GM19455 (cell line): ENCODE measurements at regions not wholly inside any gene's neighbourhood (a gene's known extent, or its start where the extent isn't known, plus 50 kb on each side); places are given as distances from the start of the nearest gene placed in this dataset.
"Not testable (repeated sequence)": the region's sequence is repeated elsewhere in the genome, so short reads cannot be mapped to it uniquely, and the experiment has no call there.

ENCODE experiments used
- ATAC-seq: cut with Tn5 transposase; IDR thresholded peaks from one replicate; pipeline ENCODE4 v1.9.1; 2021; ENCODE audit not compliant: unreplicated experiment

DNA sequence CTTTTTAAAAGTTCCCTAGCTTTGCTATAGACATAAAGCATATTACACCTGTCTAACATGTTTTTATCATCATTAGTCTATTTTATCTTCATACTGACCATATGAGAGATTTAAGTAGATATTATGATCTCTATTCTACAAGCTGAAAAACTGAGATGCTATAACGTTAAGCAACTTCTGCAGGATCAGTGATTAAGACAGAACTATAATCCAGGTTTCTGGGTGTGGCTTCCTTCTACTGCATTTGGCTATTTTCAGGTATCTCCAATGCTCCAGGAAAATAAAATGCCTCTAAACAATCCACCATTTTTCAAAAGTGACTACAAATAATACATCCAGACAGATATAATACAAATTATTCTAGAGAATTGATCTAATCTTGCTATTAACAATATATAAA lies 53.4 kb downstream of the RGS2 start:
- ATAC-seq = no peak

DNA sequence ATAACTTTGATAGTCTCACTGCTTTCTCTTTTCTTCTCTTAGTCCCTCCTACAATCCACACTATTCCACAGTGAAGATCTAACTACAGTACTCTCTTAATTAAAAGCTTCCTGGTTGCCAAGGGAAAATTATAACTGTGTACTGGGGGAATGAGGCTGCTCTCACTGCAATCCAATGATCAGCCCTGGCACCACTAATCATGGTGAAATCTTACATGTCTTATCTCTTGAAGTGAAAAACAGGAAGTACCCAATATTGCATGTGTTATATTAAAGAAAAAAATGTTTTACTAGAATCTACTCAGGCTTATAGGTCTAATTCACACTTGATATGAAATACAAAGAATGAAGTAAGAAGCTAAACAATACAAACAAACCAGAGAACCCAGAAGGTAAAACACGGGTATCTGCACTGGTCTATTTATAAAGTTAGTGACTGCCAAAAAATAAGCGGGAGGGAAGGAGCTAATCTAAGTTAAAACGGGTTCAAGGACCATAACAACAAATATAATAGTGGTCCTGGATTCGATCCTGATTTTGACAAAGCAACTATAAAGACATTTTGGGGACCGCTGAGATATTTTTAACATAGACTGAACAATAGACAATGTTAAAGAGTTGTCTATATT lies 57.5 kb downstream of the RGS2 start:
- ATAC-seq = no peak

DNA sequence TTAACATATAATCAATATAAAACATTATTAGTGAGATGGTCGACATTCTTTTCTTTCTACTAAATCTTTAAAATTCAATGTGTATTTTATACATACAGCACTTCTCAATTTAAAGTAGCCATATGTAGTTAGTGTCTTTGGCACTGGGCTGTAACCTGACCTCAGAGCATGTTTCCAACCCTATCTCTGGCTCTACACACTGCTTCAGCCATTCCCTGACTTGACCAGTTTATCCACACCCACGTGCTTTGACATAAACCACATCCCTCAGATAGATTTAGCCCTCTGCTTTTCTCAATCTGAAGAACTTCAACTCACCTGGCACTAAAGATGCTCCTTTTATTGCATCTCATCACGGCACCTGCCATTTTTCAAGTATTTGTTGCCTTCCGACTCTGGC lies 58.3 kb downstream of the RGS2 start:
- ATAC-seq = no peak

DNA sequence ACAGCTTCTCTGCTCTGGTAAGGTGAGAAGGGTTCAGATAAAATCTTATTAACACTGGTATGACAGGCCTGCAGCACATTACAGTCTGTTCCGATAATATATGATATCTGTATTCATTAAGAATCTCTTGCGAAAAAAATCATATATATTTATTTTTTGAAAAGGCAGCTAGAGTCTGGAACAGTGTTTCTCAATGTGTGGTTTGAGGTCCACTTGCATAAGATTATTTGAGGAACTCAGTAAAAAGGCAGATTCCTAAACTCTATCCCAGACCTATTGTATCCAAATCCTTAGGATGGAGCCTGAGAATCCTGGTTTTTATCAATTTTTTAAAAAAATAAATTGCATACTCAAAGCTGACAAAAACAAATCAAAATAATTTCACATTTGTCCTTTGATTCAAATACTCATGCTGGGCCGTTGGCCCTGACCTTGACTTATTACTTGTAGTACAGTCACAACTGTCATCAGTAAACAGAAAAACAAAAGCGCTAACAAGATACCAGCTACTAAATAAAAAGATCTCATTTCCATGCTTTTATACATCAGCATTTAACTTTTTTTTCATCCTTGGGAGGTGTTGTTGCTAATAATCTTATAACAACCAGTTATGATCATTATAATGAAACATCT lies 60.6 kb downstream of the RGS2 start:
- ATAC-seq = no peak

DNA sequence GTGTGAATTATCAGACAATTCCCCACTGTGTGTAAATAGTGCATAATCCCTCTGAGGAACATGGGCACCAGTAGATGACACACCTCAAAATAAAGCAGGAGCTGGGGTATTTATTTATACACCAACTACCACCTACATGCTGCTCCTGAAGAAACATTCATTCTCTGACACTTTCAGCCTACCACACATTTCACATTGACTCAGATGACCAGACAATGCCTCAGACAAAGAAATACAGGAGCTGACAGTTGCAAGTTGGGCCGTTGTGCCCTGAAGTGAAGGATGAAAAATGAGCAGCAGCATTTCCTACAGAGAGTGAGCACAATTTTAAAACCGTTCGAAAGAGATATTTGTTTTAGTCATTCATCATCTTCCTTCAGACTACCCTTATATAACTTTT lies 63.2 kb downstream of the RGS2 start:
- no peak for ATAC-seq

DNA sequence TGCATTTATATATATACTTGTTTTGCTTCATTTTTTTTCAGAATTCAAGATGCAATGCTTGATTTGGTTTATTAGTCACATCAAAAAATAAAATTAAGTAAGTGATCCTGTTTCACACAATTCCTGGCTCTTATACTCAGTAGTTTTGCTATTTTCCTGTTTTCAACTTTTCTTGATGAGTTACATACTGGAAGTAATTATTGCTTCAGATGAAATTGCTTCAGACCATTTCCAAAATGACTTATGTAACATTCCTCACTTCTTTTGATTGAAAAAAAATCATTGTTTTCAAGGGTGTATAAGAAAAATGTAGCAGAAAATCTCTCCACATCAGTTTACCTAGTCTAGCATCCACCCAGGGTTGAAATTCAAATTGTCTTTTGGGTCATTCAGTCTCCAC lies 65.0 kb downstream of the RGS2 start:
- ATAC-seq = no peak

DNA sequence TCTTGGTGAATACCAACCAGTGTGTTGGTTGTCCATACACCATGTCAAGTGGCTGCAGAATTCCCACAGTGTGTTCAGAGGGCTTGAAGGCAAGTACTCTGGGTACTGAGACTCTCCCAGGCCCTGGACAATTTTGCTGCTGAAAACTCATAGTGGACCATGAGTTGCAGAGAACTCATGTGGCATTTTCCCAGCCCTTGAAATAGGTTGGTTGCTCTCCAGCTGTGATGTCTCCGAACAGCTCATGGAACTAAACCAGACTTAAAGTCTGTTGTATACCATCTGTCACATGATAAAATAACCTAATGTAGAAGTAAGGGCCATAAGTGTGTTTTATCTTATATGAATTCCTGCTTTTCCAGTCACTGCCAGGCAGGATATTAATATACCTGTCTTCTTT lies 67.8 kb downstream of the RGS2 start:
- no peak for ATAC-seq

DNA sequence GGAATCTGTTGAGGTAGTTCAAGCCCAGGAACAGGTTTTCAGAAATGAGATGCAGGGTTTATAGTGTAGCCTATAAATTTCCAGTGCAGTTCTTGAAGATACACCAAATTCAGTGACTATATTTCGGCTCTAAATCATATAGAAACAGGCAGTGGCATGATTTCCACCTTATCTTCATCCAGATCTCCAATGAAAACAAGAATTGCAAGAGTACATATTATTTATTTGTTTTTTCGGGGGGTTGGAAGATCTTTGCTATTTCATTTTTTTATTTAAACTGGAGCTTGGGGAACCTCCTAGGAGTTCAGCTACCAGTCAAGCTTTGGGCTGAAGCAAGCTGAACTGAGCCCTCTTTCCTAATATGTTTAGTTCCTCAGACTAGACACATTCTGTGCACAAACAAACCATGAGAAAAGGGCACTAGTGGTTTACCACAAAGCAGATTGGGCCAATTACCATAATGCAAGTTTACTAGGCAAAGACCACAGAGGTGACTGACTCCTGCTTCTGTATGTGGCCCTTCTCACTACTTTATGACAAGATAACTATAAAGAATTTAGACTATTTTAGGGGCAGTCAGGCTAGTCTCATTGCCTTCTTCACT lies 68.5 kb downstream of the RGS2 start:
- ATAC-seq = no peak

DNA sequence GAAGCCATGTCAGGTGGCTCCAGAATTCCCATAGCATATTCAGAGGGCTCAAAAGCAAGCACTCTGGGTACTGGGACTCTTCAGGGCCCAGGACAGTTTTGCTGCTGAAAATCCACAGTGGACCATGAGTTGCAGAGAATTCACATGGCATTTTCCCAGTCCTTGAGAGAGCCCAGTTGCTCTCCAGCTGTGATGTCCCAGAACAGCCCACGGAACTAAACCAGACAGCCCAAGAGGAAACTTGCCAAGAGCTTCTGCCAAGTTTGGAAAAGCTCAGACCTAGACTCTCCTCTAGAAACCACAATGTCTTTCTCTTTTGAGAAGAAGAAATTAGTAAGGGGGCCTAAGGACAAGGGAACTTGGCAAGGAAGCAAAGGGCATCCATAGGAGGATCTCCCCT lies 69.4 kb downstream of the RGS2 start:
- no peak for ATAC-seq

DNA sequence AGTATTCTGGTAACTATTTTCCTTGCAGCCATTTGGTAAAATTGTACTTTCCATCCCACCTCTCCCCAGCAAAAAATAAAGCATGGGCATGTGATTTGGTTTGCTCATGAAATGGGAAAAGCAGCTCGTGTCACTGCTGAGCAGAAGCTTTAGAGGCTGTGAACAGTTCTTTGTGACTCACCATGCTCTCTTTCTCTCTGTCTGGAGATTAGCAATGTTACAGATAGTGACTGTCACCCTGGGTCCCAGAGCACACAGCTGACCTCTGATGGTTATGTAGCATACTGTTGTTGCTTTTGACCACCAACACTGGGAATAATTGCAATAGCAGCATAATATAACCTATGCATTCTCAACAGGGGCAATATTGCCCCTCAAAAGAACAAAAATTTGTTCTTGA lies 70.6 kb downstream of the RGS2 start:
- no peak for ATAC-seq

DNA sequence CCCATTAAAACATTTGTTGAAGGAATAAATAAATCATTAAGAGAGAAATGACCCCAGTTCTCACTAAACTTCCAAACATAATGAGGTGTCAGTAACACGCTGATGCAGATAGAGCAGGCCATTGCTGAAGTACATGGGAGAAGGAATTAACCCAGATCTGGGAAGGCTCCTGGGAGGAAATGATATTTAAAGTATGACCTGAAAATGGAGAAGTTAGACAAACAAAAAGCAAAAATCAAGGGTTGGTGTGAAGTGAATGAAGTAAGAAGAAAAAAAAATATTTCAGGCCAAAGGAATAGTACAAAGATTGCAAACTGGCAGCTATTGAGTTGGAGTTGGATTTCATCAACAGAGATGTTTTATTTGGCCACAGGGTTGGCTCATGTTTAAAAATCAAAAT lies 71.4 kb downstream of the RGS2 start:
- ATAC-seq = no peak

DNA sequence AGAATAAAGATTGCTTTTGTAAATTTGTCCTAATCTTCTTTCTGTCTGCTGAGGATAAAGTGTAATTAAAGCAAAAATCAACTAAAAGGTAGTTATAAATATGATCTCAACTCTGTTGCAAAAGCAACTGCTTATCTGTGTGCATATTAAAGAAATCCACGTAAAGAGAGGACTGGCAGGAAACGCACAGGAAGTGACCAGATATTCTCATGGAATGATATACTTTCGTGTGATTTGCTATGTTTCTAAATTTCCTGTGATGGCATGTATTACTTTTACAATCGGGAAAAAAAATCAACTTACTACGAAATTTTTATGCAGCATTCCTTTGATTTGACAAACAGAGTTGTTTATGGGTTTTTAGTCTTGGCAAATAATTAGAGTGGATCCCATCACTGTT lies 75.4 kb downstream of the RGS2 start:
- ATAC-seq = no peak

DNA sequence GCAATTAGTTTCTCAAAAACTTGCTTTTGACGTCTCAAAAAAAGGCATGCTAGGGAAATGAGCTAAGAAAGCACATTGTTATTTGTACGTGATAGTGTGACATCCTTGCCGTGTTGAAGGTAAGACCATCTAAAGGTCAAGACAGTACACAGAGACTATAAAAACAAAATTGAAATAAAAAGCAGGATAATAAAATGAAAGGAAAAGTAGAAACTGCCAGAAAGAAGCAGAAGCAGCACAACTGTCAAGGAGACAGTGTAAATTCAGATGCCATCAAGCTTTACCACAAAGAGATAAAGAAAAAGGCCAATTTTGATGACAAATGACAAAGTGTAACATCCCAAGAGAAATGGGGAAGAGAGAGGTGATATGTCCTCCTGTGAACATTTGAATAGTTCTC lies 76.5 kb downstream of the RGS2 start:
- not testable (repeated sequence) for ATAC-seq

DNA sequence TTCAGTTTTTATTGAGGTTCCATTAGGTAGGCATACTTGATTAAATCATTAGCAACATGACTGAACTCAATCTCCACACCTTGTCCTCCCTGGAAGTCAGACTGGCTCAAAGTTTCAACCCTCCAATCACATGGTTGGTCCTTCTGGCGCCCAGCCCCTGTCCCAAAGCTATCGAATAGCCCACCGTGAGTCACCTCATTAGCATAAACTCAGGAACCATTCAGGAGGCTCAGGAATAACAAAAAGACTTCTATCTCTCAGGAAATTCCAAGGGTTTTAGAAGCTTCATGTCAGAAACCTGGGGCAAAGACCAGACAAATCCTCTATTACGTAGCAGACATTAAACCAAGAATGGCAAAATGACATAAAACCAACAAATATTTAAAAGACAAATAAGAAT lies 78.6 kb downstream of the RGS2 start:
- no peak for ATAC-seq

DNA sequence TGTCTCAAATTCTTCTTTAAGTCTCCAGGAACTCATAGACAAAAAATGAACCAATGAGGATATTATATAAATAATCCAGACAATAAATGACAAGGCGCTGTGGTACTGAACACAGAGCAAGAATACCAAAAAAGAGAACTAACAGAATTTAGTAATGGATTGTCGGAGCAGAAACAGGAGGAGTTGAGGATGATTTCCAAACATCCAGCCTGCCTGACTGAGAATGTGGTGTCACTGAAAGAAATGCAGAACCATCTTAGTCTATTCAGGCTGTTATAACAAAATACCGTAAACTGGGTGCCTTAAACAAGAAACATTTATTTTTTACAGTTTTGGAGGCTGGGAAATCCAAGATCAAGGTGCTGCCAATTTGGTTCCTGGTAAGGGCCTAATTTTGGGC lies 79.7 kb downstream of the RGS2 start:
- ATAC-seq = no peak

DNA sequence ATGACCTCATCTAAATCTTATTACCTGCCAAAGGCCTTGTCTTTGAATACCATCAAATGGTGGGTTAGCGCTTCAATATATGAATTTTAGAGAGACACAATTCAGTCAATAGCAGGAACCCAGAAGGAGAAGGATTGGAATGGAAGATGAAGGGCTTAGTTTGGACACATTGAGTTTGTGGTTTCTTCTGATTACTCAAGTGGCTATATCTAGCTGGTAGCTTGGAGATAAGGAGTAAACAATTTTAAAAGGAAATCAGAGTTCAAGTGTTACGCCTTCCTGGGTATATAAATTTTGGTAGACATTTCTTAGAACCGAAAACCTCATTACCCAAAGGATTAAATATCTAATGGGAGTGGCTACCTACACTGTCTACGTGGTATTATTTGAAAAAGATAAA lies 80.2 kb downstream of the RGS2 start:
- no peak for ATAC-seq

DNA sequence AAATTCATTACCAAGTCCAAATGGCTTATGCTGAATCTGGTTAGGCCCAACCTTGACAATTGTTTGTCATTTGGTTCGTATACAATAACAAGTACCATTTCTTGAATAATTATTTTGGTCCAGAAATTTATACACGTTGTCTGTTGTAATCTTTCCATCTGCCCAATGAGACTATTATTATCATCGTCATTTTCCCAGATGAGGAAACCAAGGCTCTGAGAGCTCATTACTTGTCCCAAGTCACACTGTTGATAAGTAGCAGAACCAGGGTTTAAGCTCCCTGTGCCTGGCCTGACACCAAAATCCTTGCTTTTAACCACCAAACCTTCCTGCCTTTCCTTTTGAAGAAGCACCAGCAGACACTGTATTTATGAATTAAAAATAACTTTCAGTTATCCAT lies 81.3 kb downstream of the RGS2 start:
- ATAC-seq = no peak

DNA sequence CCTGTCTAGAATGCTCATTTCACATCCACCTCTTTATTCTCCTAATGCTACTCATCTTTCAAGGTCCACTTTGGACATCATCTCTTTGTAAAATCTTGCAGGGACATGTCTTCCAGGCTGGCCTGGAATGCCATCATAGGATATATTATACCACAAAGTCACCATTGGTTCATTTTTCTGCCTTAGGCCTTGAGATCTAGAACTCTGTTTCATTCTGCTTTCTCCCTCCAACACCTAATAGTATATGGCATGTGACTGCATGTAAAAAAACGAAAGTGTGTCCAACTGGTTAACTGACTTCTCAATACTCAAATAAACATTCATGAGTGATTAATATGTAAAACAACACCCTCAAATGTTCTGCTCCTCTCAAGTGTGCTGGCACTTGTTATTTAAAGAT lies 84.1 kb downstream of the RGS2 start:
- ATAC-seq = no peak

DNA sequence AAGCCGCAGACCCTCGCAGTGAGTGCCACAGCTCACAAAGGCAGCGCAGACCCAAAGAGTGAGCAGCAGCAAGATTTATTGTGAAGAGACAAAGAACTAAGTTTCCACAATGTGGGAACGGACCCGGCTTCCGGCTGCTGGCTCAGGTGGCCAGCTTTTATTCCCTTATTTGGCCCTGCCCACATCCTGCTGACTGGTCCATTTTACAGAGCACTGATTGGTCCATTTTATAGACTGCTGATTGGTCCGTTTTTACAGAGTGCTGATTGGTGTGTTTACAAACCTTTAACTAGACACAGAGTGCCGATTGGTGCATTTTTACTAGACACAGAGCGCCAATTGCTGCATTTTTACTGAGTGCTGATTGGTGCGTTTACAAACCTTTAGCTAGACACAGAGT lies 86.6 kb downstream of the RGS2 start:
- not testable (repeated sequence) for ATAC-seq

DNA sequence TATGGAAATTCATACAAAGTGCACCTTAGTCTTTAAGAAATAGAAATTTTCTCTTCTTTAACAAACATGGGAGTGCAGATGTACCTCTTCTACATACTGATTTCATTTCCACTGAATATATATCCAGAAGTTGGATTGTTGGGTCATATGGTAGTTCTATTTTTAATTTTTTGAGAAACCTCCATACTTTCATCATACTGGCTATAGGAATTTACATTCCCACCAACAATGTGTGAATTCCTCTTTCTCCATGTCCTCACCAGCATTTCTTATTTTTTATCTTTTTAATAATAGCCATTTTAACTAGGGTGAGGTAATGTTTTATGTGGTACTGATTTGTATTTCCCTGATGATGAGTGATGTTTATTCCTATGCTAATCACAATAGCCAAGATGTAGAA lies 87.5 kb downstream of the RGS2 start:
- no peak for ATAC-seq

DNA sequence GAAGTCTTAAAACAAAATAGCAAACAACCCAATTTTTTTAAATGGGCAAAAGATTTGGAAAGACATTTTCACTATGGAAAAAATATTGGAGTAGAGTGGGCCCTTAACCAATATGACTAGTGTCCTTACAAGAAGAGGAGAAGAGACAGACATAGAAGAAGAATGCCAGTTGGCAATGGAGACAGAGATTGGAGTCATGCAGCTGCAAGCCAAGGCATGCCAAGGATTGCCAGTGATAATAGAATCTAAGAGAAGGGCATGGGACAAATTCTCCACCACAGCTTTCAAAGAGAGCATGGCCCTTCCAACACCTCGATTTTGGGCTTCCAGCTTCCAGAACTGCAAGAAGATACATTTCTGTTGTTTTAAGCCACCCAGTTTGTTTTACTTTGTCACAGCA lies 92.7 kb downstream of the RGS2 start:
- ATAC-seq = no peak

DNA sequence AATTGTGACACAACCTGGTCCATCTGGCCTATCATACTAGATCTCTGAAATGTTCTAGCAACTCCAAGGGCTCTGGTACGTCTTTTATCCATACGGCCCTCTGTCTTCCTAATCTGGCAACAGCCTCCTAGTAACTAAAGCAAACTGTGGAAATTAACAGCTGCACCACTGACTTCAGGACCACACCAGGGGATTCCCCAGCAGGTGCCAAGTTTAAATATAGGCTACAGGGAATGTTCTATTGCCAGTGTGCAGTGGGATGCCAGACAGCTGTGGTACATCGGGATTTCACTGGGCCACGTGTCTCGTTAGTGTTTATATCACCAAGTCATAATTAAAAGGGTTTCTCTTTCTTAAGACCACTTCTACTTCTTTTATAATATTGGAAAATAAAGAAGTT lies 94.3 kb downstream of the RGS2 start:
- no peak for ATAC-seq

DNA sequence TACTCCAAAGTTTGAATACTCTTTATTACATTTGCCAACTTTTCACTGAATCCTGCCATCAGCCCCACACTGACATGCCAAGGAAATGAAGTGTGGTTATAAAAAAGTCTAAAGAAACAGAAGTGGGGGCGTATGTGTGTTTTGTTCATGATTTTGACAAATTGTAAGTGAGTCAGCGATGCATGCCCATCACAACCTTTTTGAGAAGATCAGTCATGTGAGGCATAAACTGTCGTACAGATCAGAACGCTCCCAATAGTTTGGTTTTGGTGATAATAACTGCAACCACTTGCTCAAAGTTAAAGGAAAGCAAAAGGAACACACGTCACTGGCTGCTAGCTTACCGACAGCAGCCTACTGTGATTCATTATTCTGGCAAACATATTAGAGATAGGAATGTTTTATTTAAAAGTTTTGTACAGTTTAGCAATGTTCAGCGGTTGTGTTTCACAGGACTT lies 95.6 kb downstream of the RGS2 start:
- ATAC-seq = no peak
